Glutamatergic neuron (in vitro differentiated cells): ENCODE measurements at regions not wholly inside any gene's neighbourhood (a gene's known extent, or its start where the extent isn't known, plus 50 kb on each side); places are given as distances from the start of the nearest gene placed in this dataset.

ENCODE experiments used
- DNase-seq: peaks from one replicate; pipeline ENCODE4 v3.0.0; 2022
- H3K27ac Mint-ChIP-seq: one replicate; pipeline ENCODE4 v1.8.0; 2020; ENCODE audit warnings: mild to moderate bottlenecking, mixed read lengths, inconsistent platforms; ENCODE audit not compliant: unreplicated experiment
- H3K27me3 Mint-ChIP-seq: one replicate; pipeline ENCODE4 v1.8.0; 2020; ENCODE audit warnings: mild to moderate bottlenecking, moderate library complexity, mixed read lengths, inconsistent platforms; ENCODE audit not compliant: unreplicated experiment
- H3K36me3 Mint-ChIP-seq: one replicate; pipeline ENCODE4 v1.8.0; 2020; ENCODE audit warnings: mild to moderate bottlenecking, mixed read lengths, inconsistent platforms; ENCODE audit not compliant: unreplicated experiment
- H3K4me1 Mint-ChIP-seq: one replicate; pipeline ENCODE4 v1.8.0; 2020; ENCODE audit warnings: mild to moderate bottlenecking, low read depth, mixed read lengths, inconsistent platforms; ENCODE audit not compliant: unreplicated experiment
- H3K4me3 Mint-ChIP-seq: one replicate; pipeline ENCODE4 v1.8.0; 2020; ENCODE audit warnings: mild to moderate bottlenecking, mixed read lengths, inconsistent platforms; ENCODE audit not compliant: unreplicated experiment
- H3K9me3 Mint-ChIP-seq: one replicate; pipeline ENCODE4 v1.8.0; 2020; ENCODE audit warnings: mild to moderate bottlenecking, moderate library complexity, mixed read lengths, inconsistent platforms; ENCODE audit not compliant: unreplicated experiment
- TF ChIP-seq, protein P1 (sequence below): fragments of 200-600 bp; sonication (generic); IDR thresholded peaks from one replicate; pipeline ENCODE4 v1.5.0; 2021; ENCODE audit not compliant: partially characterized antibody, unreplicated experiment

DNA sequence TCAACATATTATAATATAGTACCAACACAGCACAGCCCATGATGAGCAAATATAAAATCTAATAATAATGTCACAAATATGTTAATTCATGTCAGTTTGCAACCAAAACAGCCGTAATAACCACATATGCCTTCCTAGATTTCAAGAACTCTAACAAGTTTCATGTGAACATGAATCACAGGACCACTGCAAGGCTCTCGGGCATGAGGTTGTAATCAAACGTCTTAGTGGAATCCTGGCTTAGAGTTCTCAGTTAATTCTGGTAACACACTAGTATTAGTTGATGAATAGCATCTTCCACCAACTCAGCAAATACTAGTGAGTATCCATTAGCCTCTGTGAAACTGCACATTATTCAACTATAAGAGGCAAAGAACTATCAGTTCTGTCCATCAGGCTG lies 379.3 kb upstream of the TENM3 start:
- no peaks in the 10 kb centered on the region for H3K36me3 Mint-ChIP-seq
- no peak overlapping the region for H3K4me3 Mint-ChIP-seq
- no peak for DNase-seq
- no peak overlapping the region for H3K27ac Mint-ChIP-seq
- no peaks in the 10 kb centered on the region for H3K27me3 Mint-ChIP-seq
- peaks cover 2% of the 10 kb centered on the region for H3K4me1 Mint-ChIP-seq
- H3K9me3 Mint-ChIP-seq: no peaks in the 10 kb centered on the region
- TF ChIP-seq, protein P1, sequence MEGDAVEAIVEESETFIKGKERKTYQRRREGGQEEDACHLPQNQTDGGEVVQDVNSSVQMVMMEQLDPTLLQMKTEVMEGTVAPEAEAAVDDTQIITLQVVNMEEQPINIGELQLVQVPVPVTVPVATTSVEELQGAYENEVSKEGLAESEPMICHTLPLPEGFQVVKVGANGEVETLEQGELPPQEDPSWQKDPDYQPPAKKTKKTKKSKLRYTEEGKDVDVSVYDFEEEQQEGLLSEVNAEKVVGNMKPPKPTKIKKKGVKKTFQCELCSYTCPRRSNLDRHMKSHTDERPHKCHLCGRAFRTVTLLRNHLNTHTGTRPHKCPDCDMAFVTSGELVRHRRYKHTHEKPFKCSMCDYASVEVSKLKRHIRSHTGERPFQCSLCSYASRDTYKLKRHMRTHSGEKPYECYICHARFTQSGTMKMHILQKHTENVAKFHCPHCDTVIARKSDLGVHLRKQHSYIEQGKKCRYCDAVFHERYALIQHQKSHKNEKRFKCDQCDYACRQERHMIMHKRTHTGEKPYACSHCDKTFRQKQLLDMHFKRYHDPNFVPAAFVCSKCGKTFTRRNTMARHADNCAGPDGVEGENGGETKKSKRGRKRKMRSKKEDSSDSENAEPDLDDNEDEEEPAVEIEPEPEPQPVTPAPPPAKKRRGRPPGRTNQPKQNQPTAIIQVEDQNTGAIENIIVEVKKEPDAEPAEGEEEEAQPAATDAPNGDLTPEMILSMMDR: no peak

DNA sequence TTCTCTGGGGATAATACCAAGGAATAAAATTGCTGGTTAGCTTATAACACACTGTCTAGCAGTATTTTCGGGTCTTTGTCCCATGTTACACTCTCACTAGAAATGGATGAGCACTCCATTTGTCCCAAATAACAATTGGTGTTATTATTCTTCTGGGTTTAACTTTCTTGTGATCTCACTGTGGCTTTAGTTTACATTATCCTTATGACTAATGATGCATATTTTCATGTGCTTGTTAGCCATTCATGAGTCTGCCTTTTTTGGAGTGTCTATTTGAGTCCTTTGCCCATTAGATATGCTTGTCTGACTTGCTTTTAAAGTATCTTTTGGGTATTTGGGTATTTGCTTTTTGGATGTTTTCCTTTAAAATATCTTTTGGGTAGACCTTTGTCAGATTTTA lies 372.9 kb upstream of the TENM3 start:
- no peaks in the 10 kb centered on the region for H3K27me3 Mint-ChIP-seq
- no peak for DNase-seq
- TF ChIP-seq, protein P1: no peak

DNA sequence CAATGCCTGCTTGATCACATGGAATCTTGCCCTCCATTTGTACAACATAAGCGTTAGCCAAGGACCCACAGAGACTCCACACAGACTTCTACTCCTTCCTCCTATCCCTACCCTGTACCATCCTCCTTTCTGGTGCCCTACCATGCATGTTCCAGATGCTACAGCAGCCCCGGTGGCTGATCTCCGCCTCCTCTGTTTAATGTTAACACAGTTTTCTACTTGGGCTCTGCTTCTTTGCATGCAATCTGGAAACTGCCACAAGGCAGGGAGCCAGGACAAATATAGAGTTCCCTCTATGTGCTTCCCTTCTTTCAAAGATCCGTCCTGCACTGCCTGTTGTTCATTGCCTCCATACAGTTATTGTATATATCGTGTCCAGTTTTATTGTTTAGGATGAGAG lies 368.6 kb upstream of the TENM3 start:
- Mint-ChIP-seq H3K4me1 (no peaks in the 10 kb centered on the region), H3K4me3 (no peak overlapping the region), H3K9me3 (no peaks in the 10 kb centered on the region), H3K27ac (no peak overlapping the region), H3K27me3 (no peaks in the 10 kb centered on the region), H3K36me3 (no peaks in the 10 kb centered on the region)
- TF ChIP-seq, protein P1: no peak
- no peak for DNase-seq

More for the DNA sequence above, 372.9 kb upstream of the TENM3 start:
- H3K4me3 Mint-ChIP-seq: no peak overlapping the region
- no peaks in the 10 kb centered on the region for H3K36me3 Mint-ChIP-seq
- H3K9me3 Mint-ChIP-seq: no peaks in the 10 kb centered on the region
- H3K27ac Mint-ChIP-seq: no peak overlapping the region
- H3K4me1 Mint-ChIP-seq: no peaks in the 10 kb centered on the region

DNA sequence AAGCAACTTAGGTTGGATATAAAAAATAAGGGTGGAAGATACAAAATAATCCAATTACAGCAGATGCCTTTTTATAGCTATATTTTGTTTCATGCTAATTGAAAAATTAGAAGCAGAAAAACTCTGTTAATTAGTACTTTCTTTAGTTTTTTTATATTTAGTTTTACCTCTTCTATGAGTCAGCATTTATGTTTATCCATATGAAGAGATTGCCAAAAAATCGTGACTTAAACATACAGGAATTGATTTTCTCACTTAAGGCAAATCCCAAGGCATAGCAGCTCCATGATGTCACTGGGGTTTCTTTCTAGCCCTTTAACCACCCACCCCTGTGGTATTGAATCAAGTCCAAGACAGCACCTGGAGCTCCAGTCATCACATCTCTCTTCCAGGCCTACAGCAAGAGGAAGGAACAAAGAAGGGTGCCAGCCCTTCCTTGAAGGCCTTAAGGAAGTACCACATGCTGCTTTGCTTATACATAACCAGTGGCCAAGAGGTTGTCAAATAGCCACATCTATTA lies 365.8 kb upstream of the TENM3 start:
- Mint-ChIP-seq H3K27me3 (no peaks in the 10 kb centered on the region), H3K36me3 (no peaks in the 10 kb centered on the region), H3K4me1 (no peaks in the 10 kb centered on the region), H3K27ac (no peak overlapping the region), H3K9me3 (no peaks in the 10 kb centered on the region), H3K4me3 (no peak overlapping the region)
- TF ChIP-seq, protein P1: no peak
- no peak for DNase-seq

DNA sequence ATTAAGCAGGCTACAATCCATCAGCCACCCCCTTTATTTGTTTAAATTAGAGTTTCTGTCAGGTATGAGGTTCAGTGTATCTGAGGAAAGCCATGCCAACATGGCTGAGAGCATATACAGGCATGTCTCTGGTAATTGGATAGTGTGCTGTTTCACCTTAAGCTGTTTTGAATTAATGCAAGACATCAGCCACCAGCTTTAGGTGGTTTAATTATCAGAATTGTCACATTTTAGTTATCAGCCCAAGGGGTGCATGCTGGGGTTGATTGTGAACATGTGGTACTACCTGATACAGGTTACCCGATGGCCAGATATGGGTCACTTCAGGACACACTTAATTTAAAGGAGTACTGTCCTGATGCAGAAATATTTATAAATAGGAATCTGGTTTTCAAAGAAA lies 353.2 kb upstream of the TENM3 start:
- Mint-ChIP-seq H3K27me3 (no peaks in the 10 kb centered on the region), H3K4me1 (no peaks in the 10 kb centered on the region), H3K27ac (no peak overlapping the region), H3K36me3 (no peaks in the 10 kb centered on the region), H3K9me3 (no peaks in the 10 kb centered on the region), H3K4me3 (no peak overlapping the region)
- TF ChIP-seq, protein P1: no peak
- DNase-seq: no peak
